HepG2 (cell line): ENCODE measurements at regions not wholly inside any gene's neighbourhood (a gene's known extent, or its start where the extent isn't known, plus 50 kb on each side); places are given as distances from the start of the nearest gene placed in this dataset.

Experiments
- ATAC-seq: fragments of 200-7000 bp; cut with Tn5 transposase; 3 replicates; pipeline ENCODE4 v1.9.1; 2020; ENCODE audit warnings: mild to moderate bottlenecking, moderate library complexity
- BruUV-seq: library from RNA; stranded (reverse); fragments of 400-500 nt; replicated peaks from 2 replicates; lab custom pipeline; 2021; lab: Mats Ljungman, UMichigan
- CTCF ChIA-PET: fragments of 300-600 bp; formaldehyde crosslinking; extraction: SDS; loops from one replicate; lab custom pipeline; 2021; ENCODE audit warnings: low total read pairs, inconsistent platforms, low intra/inter-chr PET ratio; lab: Yijun Ruan, JAX
- POLR2A ChIA-PET: fragments of 350-600 bp; sonication (Branson Sonifier 250); formaldehyde crosslinking; loops from one replicate; lab custom pipeline; 2020; ENCODE audit warnings: antibody characterized with exemption, inconsistent platforms; lab: Yijun Ruan, JAX
- DNase-seq: peaks from one replicate; pipeline ENCODE4 v3.0.0-alpha.2; 2015; ENCODE audit warnings: low spot score
- FAIRE-seq: peaks from 3 replicates; lab custom pipeline; 2011; peaks lifted over from hg19 to GRCh38; lab: Jason Lieb, UNC
- H2AFZ ChIP-seq: one replicate; pipeline ENCODE4 v1.6.1; 2011; ENCODE audit warnings: low read length, inconsistent platforms
- H3K27ac ChIP-seq: fragments of 300-600 bp; 3 replicates; pipeline ENCODE4 v1.8.0; 2011; ENCODE audit warnings: mixed run types, mild to moderate bottlenecking, mixed read lengths, low read length, inconsistent platforms; ENCODE audit not compliant: insufficient read depth; ENCODE audit errors: extremely low read length
- H3K27me3 ChIP-seq, 2 experiments: fragments of 200-600 bp in 1 of 2; 2 replicates in 1 of 2; 3 replicates in 1 of 2; pipeline versions ENCODE4 v1.6.0 to v1.8.0; 2011; ENCODE audit warnings: low read length in 2 of 2, mild to moderate bottlenecking in 2 of 2, moderate library complexity in 2 of 2, inconsistent platforms in 1 of 2; ENCODE audit not compliant: insufficient read depth in 2 of 2, control insufficient read depth in 1 of 2
- H3K36me3 ChIP-seq, 2 experiments: fragments of 200-600 bp in 1 of 2; replicated peaks in 1 of 2; 2 replicates in 1 of 2; 3 replicates in 1 of 2; pipeline versions ENCODE4 v1.5.1 to v1.8.0; 2011; ENCODE audit warnings: low read length in 2 of 2, inconsistent platforms in 1 of 2; ENCODE audit not compliant: insufficient read depth in 2 of 2, control insufficient read depth in 1 of 2
- H3K4me1 ChIP-seq: 2 replicates; pipeline ENCODE4 v1.5.1; 2012; ENCODE audit warnings: low read length, inconsistent platforms; ENCODE audit not compliant: insufficient read depth
- H3K4me2 ChIP-seq: 2 replicates; pipeline ENCODE4 v1.6.0; 2011; ENCODE audit warnings: low read depth, low read length, inconsistent platforms
- H3K4me3 ChIP-seq, 3 experiments: fragments of 200-600 bp in 1 of 3; sonication (generic), shearing (Covaris generic) in 1 of 3; replicated peaks in 1 of 3; 2 replicates each; pipeline ENCODE4 v1.5.1; 2011 to 2016; ENCODE audit warnings: low read length in 3 of 3, inconsistent platforms in 2 of 3, low read depth in 2 of 3, mild to moderate bottlenecking in 2 of 3, control low read depth in 1 of 3, mixed read lengths in 1 of 3; ENCODE audit not compliant: insufficient read depth in 1 of 3
- H3K79me2 ChIP-seq: one replicate; pipeline ENCODE4 v1.6.1; 2011; ENCODE audit warnings: low read length, inconsistent platforms; ENCODE audit not compliant: insufficient read depth
- H3K9ac ChIP-seq: 2 replicates; pipeline ENCODE4 v1.6.0; 2011; ENCODE audit warnings: mild to moderate bottlenecking, low read depth, low read length, inconsistent platforms; ENCODE audit not compliant: insufficient read depth
- H3K9me3 ChIP-seq: 2 replicates; pipeline ENCODE4 v1.5.1; 2012; ENCODE audit warnings: mild to moderate bottlenecking, low read length
- H4K20me1 ChIP-seq: 2 replicates; pipeline ENCODE4 v1.6.0; 2011; ENCODE audit warnings: inconsistent platforms, mild to moderate bottlenecking, low read length, moderate library complexity; ENCODE audit not compliant: insufficient read depth
- CENPBD1 ChIP-seq: sonication (generic); formaldehyde crosslinking; IDR thresholded peaks from 2 replicates; pipeline ENCODE4 v1.8.0; 2022; ENCODE audit warnings: missing genetic modification reagents, low read depth, mild to moderate bottlenecking, borderline replicate concordance
- CENPX ChIP-seq: sonication (generic); formaldehyde crosslinking; IDR thresholded peaks from 2 replicates; pipeline ENCODE4 v1.9.0; 2021; ENCODE audit warnings: mild to moderate bottlenecking, missing genetic modification reagents, moderate library complexity
- KDM6A ChIP-seq: IDR thresholded peaks from 2 replicates; pipeline ENCODE4 v1.6.1; 2016; ENCODE audit warnings: low read depth
- KLF9 ChIP-seq: IDR thresholded peaks from 2 replicates; pipeline ENCODE4 v1.6.1; 2016; ENCODE audit warnings: low read depth
- MEIS2 ChIP-seq: sonication (generic); formaldehyde crosslinking; IDR thresholded peaks from 2 replicates; pipeline ENCODE4 v1.9.0; 2021; ENCODE audit warnings: mild to moderate bottlenecking, missing genetic modification reagents
- MXD4 ChIP-seq: IDR thresholded peaks from 2 replicates; pipeline ENCODE4 v1.6.1; 2016; ENCODE audit warnings: mild to moderate bottlenecking, missing biosample characterization, missing genetic modification reagents
- NR0B2 ChIP-seq: sonication (generic); formaldehyde crosslinking; IDR thresholded peaks from 2 replicates; pipeline ENCODE4 v1.4.0; 2020; ENCODE audit warnings: mild to moderate bottlenecking, missing genetic modification reagents
- POGZ ChIP-seq: sonication (generic); formaldehyde crosslinking; IDR thresholded peaks from 2 replicates; pipeline ENCODE4 v1.4.0; 2020; ENCODE audit warnings: mild to moderate bottlenecking, missing genetic modification reagents
- ZBTB49 ChIP-seq: sonication (generic); formaldehyde crosslinking; IDR thresholded peaks from 2 replicates; pipeline ENCODE4 v1.4.0; 2020; ENCODE audit warnings: missing genetic modification reagents, borderline replicate concordance
- ZKSCAN8 ChIP-seq: IDR thresholded peaks from 2 replicates; pipeline ENCODE4 v1.6.1; 2016; ENCODE audit warnings: borderline replicate concordance, missing genetic modification reagents, missing compliant biosample characterization
- ZNF350 ChIP-seq: sonication (generic); formaldehyde crosslinking; IDR thresholded peaks from 2 replicates; pipeline ENCODE4 v1.4.0; 2020; ENCODE audit warnings: mild to moderate bottlenecking, low read depth, missing genetic modification reagents, borderline replicate concordance
- ZNF512 ChIP-seq: sonication (generic); formaldehyde crosslinking; IDR thresholded peaks from 2 replicates; pipeline ENCODE4 v1.4.0; 2020; ENCODE audit warnings: mild to moderate bottlenecking, missing genetic modification reagents
- ZNF589 ChIP-seq: sonication (generic); formaldehyde crosslinking; conservative IDR thresholded peaks from 2 replicates; pipeline ENCODE4 v1.8.0; 2022; ENCODE audit warnings: mild to moderate bottlenecking, moderate library complexity, missing genetic modification reagents
- ZSCAN21 ChIP-seq: sonication (generic); formaldehyde crosslinking; IDR thresholded peaks from 2 replicates; pipeline ENCODE4 v1.8.0; 2022; ENCODE audit warnings: mild to moderate bottlenecking, missing genetic modification reagents, moderate library complexity, borderline replicate concordance
- ZZZ3 ChIP-seq: sonication (generic); formaldehyde crosslinking; IDR thresholded peaks from 2 replicates; pipeline ENCODE4 v1.4.0; 2020; ENCODE audit warnings: missing genetic modification reagents, mild to moderate bottlenecking, borderline replicate concordance
- WGBS: methylation state at CpG from one replicate; pipeline ENCODE4 v1.1.6; 2017; ENCODE audit warnings: low lambda C conversion rate; 5-methylcytosine and 5-hydroxymethylcytosine counted together
- in situ Hi-C: cut with HindIII; loops from 2 replicates; pipeline ENCODE4 v1.10.0; 2017; ENCODE audit warnings: low pct_unique_long_range_greater_than_20kb; ENCODE audit not compliant: extremely low pct_ligation_motif_present
- intact Hi-C: fragments of 100-400 bp; cut with micrococcal nuclease; formaldehyde crosslinking; loops from one replicate; pipeline ENCODE4 v1.10.0; 2022; ENCODE audit not compliant: unreplicated experiment

- no peaks in the 10 kb centered on the region for H3K9me3 ChIP-seq
- ChIA-PET CTCF (no interaction called here), POLR2A (no interaction called here)
- no peak overlapping the region for H3K27ac ChIP-seq
- intact Hi-C loops (no loop called here), in situ Hi-C loops (no loop called here)
- no peak for DNase-seq
- H3K9ac ChIP-seq: no peak overlapping the region
- no peak overlapping the region for H3K4me3 ChIP-seq
- ATAC-seq: no peak
- no peak overlapping the region for H3K4me2 ChIP-seq
- no peaks in the 10 kb centered on the region for H3K79me2 ChIP-seq
- no peaks in the 10 kb centered on the region for H3K27me3 ChIP-seq
- no peaks in the 10 kb centered on the region for H3K4me1 ChIP-seq
- no peaks in the 10 kb centered on the region for H4K20me1 ChIP-seq
- FAIRE-seq: no peak
- TF ChIP-seq MEIS2: no peak
- BruUV-seq: no TSS peak
- WGBS: 2% methylated on average over 3 of the region's 3 CpGs
- H3K36me3 ChIP-seq: no peaks in the 10 kb centered on the region
- H2AFZ ChIP-seq: no peak overlapping the region
Observed at GRCh38 chr4:79014230-79014629, 75.0 kb upstream of the PAQR3 start.

GRCh38 chr4:79013756-79014155 is 74.5 kb upstream of the PAQR3 start:
- FAIRE-seq (no peak), ATAC-seq (no peak)
- BruUV-seq: no TSS peak
- no peak for TF ChIP-seq POGZ
- TF ChIP-seq ZNF350 (CRISPR knock-in tag): no peak
- TF ChIP-seq ZKSCAN8 (CRISPR knock-in tag): no peak
- no peak for TF ChIP-seq ZBTB49 (CRISPR knock-in tag)
- no peak for TF ChIP-seq ZZZ3 (CRISPR knock-in tag)
- no peak for TF ChIP-seq CENPBD1 (CRISPR knock-in tag)
- no peak for TF ChIP-seq NR0B2
- TF ChIP-seq KLF9 (CRISPR knock-in tag): no peak
- no peak for TF ChIP-seq MXD4 (CRISPR knock-in tag)
- no peak for TF ChIP-seq ZNF512 (CRISPR knock-in tag)
- TF ChIP-seq KDM6A (CRISPR knock-in tag): no peak
- TF ChIP-seq ZNF589 (CRISPR knock-in tag): no peak
- no peak for TF ChIP-seq ZSCAN21 (CRISPR knock-in tag)
- no peak for TF ChIP-seq CENPX

More at GRCh38 chr4:79013756-79014155, 74.5 kb upstream of the PAQR3 start:
- no peaks in the 10 kb centered on the region for H4K20me1 ChIP-seq
- H3K4me1 ChIP-seq: no peaks in the 10 kb centered on the region
- 14% methylated on average over 3 of the region's 3 CpGs for WGBS
- ChIA-PET POLR2A (no interaction called here), CTCF (no interaction called here)
- H3K9ac ChIP-seq: no peak overlapping the region
- H3K27me3 ChIP-seq: no peaks in the 10 kb centered on the region
- no peaks in the 10 kb centered on the region for H3K9me3 ChIP-seq
- intact Hi-C loops (no loop called here), in situ Hi-C loops (no loop called here)
- DNase-seq: no peak
- no peak overlapping the region for H2AFZ ChIP-seq
- no peak overlapping the region for H3K4me3 ChIP-seq
- no peaks in the 10 kb centered on the region for H3K79me2 ChIP-seq
- no peak overlapping the region for H3K4me2 ChIP-seq
- H3K36me3 ChIP-seq: no peaks in the 10 kb centered on the region
- H3K27ac ChIP-seq: no peak overlapping the region
